Upper lobe of right lung (tissue), 1 donor: ENCODE measurements at regions not wholly inside any gene's neighbourhood (a gene's known extent, or its start where the extent isn't known, plus 50 kb on each side); places are given as distances from the start of the nearest gene placed in this dataset.

ENCODE experiments used
- ATAC-seq: fragments of 200-7000 bp; cut with Tn5 transposase; one replicate; pipeline ENCODE4 v1.9.1; 2020; ENCODE audit warnings: mild to moderate bottlenecking, moderate library complexity
- DNase-seq: peaks from one replicate; pipeline ENCODE4 v3.0.0-alpha.2; 2020
- H3K27ac ChIP-seq: fragments of 200-600 bp; one replicate; pipeline ENCODE4 v1.8.0; 2022
- H3K27me3 ChIP-seq: fragments of 200-600 bp; one replicate; pipeline ENCODE4 v1.8.0; 2022; ENCODE audit warnings: mild to moderate bottlenecking
- H3K36me3 ChIP-seq: fragments of 200-600 bp; one replicate; pipeline ENCODE4 v1.8.0; 2022
- H3K4me1 ChIP-seq: fragments of 200-600 bp; one replicate; pipeline ENCODE4 v1.8.0; 2022
- H3K4me3 ChIP-seq: fragments of 200-600 bp; one replicate; pipeline ENCODE4 v1.8.0; 2022; ENCODE audit warnings: mild to moderate bottlenecking
- H3K9me3 ChIP-seq: fragments of 200-600 bp; one replicate; pipeline ENCODE4 v1.8.0; 2022
- intact Hi-C: fragments of 100-400 bp; cut with DNase I; formaldehyde crosslinking; loops from one replicate; pipeline ENCODE4 v1.11.0; 2022
- TF ChIP-seq, protein P1 (sequence below): fragments of 200-600 bp; IDR thresholded peaks from one replicate; pipeline ENCODE4 v1.8.0; 2022; ENCODE audit warnings: antibody characterized with exemption
- donor health status: DM: no; HTN: yes; CAD: no; lungs with severe emphysema.

DNA sequence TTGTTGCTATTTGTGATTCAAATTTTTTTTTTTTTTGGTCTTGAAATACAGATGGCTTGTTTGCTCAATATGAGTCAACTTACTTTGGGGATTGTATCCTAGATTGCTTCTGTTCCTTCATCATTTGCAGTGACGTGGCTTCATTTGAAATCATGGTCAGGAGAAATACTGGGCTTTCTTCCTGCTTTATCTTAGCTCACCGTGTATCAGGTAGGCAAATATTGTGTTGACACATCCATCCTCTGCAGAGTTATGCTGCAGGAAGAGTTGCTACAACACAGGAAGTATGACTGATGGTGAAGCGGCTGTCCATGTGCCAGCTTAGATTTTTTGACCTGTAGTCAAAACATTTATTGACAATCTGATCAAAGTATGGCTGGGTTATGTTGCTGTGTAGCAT, 232.2 kb downstream of the C4orf33 start:
- DNase-seq (no peak), ATAC-seq (no peak)
- Histone ChIP-seq H3K9me3 (no peaks in the 10 kb centered on the region), H3K4me3 (no peak overlapping the region), H3K27ac (no peak overlapping the region), H3K27me3 (no peaks in the 10 kb centered on the region), H3K36me3 (no peaks in the 10 kb centered on the region), H3K4me1 (no peaks in the 10 kb centered on the region)
- TF ChIP-seq, protein P1, sequence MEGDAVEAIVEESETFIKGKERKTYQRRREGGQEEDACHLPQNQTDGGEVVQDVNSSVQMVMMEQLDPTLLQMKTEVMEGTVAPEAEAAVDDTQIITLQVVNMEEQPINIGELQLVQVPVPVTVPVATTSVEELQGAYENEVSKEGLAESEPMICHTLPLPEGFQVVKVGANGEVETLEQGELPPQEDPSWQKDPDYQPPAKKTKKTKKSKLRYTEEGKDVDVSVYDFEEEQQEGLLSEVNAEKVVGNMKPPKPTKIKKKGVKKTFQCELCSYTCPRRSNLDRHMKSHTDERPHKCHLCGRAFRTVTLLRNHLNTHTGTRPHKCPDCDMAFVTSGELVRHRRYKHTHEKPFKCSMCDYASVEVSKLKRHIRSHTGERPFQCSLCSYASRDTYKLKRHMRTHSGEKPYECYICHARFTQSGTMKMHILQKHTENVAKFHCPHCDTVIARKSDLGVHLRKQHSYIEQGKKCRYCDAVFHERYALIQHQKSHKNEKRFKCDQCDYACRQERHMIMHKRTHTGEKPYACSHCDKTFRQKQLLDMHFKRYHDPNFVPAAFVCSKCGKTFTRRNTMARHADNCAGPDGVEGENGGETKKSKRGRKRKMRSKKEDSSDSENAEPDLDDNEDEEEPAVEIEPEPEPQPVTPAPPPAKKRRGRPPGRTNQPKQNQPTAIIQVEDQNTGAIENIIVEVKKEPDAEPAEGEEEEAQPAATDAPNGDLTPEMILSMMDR: no peak
- intact Hi-C loops: no loop called here

GRCh38 chr4:129334136-129334535, 238.2 kb downstream of the C4orf33 start:
- Histone ChIP-seq H3K4me1 (no peaks in the 10 kb centered on the region), H3K9me3 (no peaks in the 10 kb centered on the region), H3K36me3 (no peaks in the 10 kb centered on the region), H3K4me3 (no peak overlapping the region), H3K27ac (no peak overlapping the region), H3K27me3 (no peaks in the 10 kb centered on the region)
- DNase-seq (no peak), ATAC-seq (no peak)
- TF ChIP-seq, protein P1: no peak
- intact Hi-C loops: no loop called here

DNA sequence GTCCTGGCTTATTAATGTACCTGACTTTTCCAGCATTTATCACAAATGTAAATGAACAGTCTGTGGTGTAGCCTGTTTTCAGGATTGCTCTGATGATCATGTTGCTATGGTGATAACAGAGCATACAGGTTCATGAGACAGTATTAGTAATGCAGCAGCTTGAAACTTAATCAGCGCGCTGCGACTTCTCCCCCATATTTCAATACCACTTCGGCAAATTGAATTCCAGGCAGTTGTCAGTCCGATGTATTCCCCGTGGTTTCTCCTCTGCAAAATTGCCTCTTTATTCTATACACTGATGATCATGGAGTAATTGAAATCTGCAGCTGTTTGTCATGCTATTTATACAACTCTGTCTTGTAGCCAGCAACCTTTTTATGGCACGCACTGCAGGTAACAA, 239.3 kb downstream of the C4orf33 start:
- H3K27me3 ChIP-seq: no peaks in the 10 kb centered on the region
- H3K4me3 ChIP-seq: no peak overlapping the region
- no peak overlapping the region for H3K27ac ChIP-seq
- H3K36me3 ChIP-seq: no peaks in the 10 kb centered on the region
- intact Hi-C loops: no loop called here
- DNase-seq (no peak), ATAC-seq (no peak)
- no peaks in the 10 kb centered on the region for H3K4me1 ChIP-seq
- no peaks in the 10 kb centered on the region for H3K9me3 ChIP-seq
- TF ChIP-seq, protein P1: no peak

GRCh38 chr4:129335818-129336217, 239.9 kb downstream of the C4orf33 start:
- Histone ChIP-seq H3K4me1 (no peaks in the 10 kb centered on the region), H3K36me3 (no peaks in the 10 kb centered on the region), H3K9me3 (no peaks in the 10 kb centered on the region), H3K4me3 (no peak overlapping the region), H3K27me3 (no peaks in the 10 kb centered on the region), H3K27ac (no peak overlapping the region)
- intact Hi-C loops: no loop called here
- no peak for DNase-seq
- no peak for ATAC-seq
- TF ChIP-seq, protein P1: no peak

DNA sequence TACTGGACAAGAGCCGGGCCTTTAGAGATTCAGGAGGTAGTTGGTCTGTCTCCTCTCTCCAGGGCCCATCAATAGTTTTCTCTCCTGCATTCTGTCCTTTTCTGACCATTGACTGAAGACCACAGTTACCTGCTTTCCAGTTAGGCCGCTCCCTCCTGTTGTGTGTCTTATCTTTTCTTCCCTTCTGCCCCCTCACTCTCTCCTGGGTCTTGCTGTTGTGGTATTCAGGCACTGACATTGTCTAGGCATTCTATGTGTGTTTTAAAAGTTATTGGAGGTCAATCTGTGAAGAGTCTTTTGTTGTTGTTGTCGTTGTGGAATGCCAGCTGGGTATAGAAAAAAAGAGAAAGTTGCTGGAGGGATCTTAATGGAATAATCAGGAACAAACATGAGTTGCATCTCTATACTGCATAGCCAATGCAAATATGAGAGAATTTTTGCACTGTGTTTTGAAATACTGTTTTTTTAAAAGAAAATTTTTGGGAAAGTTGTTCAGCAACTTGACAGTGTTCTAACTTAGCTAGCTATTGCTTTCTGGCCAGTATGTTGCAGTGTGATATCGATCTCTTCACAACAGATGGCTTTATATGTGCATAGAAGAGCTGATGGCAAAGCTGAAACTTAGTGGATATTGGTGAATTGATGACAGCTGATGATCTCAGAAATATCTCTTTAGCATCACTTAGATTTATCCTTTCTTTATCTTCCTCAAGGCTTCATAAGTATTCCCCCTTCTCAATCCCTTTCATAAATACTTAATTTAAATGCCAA, 240.7 kb downstream of the C4orf33 start:
- intact Hi-C loops: no loop called here
- no peak overlapping the region for H3K27ac ChIP-seq
- no peak for DNase-seq
- no peaks in the 10 kb centered on the region for H3K4me1 ChIP-seq
- TF ChIP-seq, protein P1: no peak
- ATAC-seq: no peak
- no peak overlapping the region for H3K4me3 ChIP-seq
- H3K27me3 ChIP-seq: no peaks in the 10 kb centered on the region
- no peaks in the 10 kb centered on the region for H3K9me3 ChIP-seq
- H3K36me3 ChIP-seq: no peaks in the 10 kb centered on the region

DNA sequence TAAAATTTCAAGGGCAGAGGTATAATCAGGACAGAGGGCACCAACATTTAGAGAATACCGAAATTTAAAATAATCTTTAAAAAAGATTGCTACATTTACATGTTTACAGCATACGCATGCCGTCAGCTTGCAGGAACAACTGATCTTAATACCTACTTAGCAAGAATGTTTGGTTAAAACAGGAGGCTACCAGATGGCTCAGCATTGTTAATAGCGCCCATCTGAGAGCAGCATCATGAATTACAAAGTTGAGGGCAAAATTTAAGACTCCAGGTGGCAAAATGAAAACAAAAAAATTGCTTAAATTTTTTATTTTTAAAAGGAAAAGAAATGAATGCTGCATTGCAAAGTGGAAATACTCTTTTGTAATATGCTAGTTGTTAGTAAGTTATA, 241.3 kb downstream of the C4orf33 start:
- Histone ChIP-seq H3K9me3 (no peaks in the 10 kb centered on the region), H3K4me1 (no peaks in the 10 kb centered on the region), H3K27me3 (no peaks in the 10 kb centered on the region), H3K36me3 (no peaks in the 10 kb centered on the region), H3K27ac (no peak overlapping the region), H3K4me3 (no peak overlapping the region)
- ATAC-seq: no peak
- DNase-seq: no peak
- TF ChIP-seq, protein P1: no peak
- intact Hi-C loops: no loop called here
